Heart left ventricle (tissue), 13 donors: ENCODE measurements at regions not wholly inside any gene's neighbourhood (a gene's known extent, or its start where the extent isn't known, plus 50 kb on each side); places are given as distances from the start of the nearest gene placed in this dataset.

Experiments
- POLR2A ChIP-seq, 2 donors: fragments of 450-650 bp; IDR thresholded peaks; one replicate each; pipeline ENCODE4 v1.6.1; 2017; ENCODE audit warnings: antibody characterized with exemption in 2 of 2, mild to moderate bottlenecking in 2 of 2, moderate library complexity in 2 of 2
- TF ChIP-seq, protein P1 (sequence below), 12 donors: fragments of 200-600 bp; sonication (generic) in 4 of 12; IDR thresholded peaks; one replicate each; pipeline versions ENCODE4 v1.5.0 to v1.8.0; 2018 to 2022; ENCODE audit warnings: antibody characterized with exemption in 12 of 12, mild to moderate bottlenecking in 5 of 12
- donor health status: ischemic (EF 13 %, LVEDD 7.1; RV severe dilation, severe dysfunction).
- donor health status: DM: no; HTN: yes; CAD: no.
- donor health status: DM: no; HTN: no; CAD: no.
- donor health status: ischemic (EF 25% LVEDD 6.9; RV normal size, moderate dysfunction).
- donor health status: ischemic (EF 25% LVEDD 5.7; RV mildly dilated, moderate dysfunction).
- donor health status: ischemic (EF 35%, LVEDD 5.7; RV mildly dilated, moderate dysfunction).
- donor health status: nonischemic (EF 11% LVEDD 7.7; RV severe dilation, severe dysfunction).
- donor health status: DM: yes; HTN: yes; CAD: no.
- donor health status: PGD.
- donor health status: ischemic (EF 29% LVEDD 5.4; RV normal size, mild dysfunction).
- donor health status: nonischemic (EF 23%, LVEDD 6.1; RV moderate dilation, normal function).

DNA sequence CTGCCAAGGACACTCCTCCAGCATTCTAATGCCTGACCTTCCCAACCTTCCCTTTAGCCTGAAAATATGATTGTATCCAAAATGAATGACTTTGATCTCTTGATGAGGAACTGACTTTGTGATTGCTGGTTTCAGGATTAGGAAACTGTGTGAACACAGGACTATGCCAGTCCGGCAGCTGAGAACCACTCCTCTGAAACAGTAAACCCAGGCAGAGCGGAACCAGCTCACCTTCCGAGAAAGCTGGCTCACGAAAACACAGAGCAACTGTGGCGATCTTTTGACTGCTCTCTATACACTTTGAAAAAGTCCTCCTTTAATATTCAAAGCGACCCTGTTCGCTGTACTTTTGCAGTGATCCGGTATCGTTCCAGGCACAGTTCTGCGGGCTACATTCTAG is 258.8 kb upstream of the IRS2 start:
- TF ChIP-seq, protein P1, sequence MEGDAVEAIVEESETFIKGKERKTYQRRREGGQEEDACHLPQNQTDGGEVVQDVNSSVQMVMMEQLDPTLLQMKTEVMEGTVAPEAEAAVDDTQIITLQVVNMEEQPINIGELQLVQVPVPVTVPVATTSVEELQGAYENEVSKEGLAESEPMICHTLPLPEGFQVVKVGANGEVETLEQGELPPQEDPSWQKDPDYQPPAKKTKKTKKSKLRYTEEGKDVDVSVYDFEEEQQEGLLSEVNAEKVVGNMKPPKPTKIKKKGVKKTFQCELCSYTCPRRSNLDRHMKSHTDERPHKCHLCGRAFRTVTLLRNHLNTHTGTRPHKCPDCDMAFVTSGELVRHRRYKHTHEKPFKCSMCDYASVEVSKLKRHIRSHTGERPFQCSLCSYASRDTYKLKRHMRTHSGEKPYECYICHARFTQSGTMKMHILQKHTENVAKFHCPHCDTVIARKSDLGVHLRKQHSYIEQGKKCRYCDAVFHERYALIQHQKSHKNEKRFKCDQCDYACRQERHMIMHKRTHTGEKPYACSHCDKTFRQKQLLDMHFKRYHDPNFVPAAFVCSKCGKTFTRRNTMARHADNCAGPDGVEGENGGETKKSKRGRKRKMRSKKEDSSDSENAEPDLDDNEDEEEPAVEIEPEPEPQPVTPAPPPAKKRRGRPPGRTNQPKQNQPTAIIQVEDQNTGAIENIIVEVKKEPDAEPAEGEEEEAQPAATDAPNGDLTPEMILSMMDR (IDR thresholded peaks at IDR 0.05) = no peak
- no peak for TF ChIP-seq POLR2A (IDR thresholded peaks at IDR 0.05)
